ENCODE measurements at regions not wholly inside any gene's neighbourhood (a gene's known extent, or its start where the extent isn't known, plus 50 kb on each side); places are given as distances from the start of the nearest gene placed in this dataset.
"Not testable (repeated sequence)": the region's sequence is repeated elsewhere in the genome, so short reads cannot be mapped to it uniquely, and the experiment has no call there.

GRCh38 chr1:221548942-221549341 lies 192.9 kb downstream of the DUSP10 start:
- no peak overlapping the region for H3K27ac Mint-ChIP-seq
- H3K27ac ChIP-seq (ENCODE audit: low read depth, low read length): no peak overlapping the region
- H3K36me3 ChIP-seq (ENCODE audit: control insufficient read depth, insufficient read depth, low read length): no peaks in the 10 kb centered on the region
- H3K4me3 Mint-ChIP-seq: no peak overlapping the region
- DNase-seq: no peak
- no peaks in the 10 kb centered on the region for H3K4me1 Mint-ChIP-seq
- H3K4me1 ChIP-seq (ENCODE audit: control insufficient read depth, insufficient read depth, low read length): no peaks in the 10 kb centered on the region
- H3K36me3 Mint-ChIP-seq (ENCODE audit: low read depth): peaks cover 2% of the 10 kb centered on the region
- no peak overlapping the region for H3K4me3 ChIP-seq (ENCODE audit: low read length)
- no peaks in the 10 kb centered on the region for H3K9me3 ChIP-seq (ENCODE audit: control insufficient read depth, low read length)
- WGBS, 2 experiments (ENCODE audit: insufficient coverage in 1 of 2, insufficient read length in 1 of 2): 91 to 92% methylated on average over 6 of the region's 6 CpGs
- H3K9me3 Mint-ChIP-seq: no peaks in the 10 kb centered on the region
- H3K9ac ChIP-seq (ENCODE audit: extremely low read depth, low read length, poor library complexity, severe bottlenecking): no peak overlapping the region
- no peaks in the 10 kb centered on the region for H3K27me3 ChIP-seq (ENCODE audit: control insufficient read depth, insufficient read depth, low read length, poor library complexity, severe bottlenecking)
- TF ChIP-seq CTCF (conservative IDR thresholded peaks at IDR 0.05): no peak
- no peaks in the 10 kb centered on the region for H3K27me3 Mint-ChIP-seq (ENCODE audit: insufficient read depth)

- no peaks in the 10 kb centered on the region for H3K4me1 Mint-ChIP-seq
- DNase-seq: no peak
- Histone ChIP-seq H3K9me3 (ENCODE audit: control insufficient read depth, low read length) (no peaks in the 10 kb centered on the region), H3K4me3 (ENCODE audit: low read length) (no peak overlapping the region), H3K4me1 (ENCODE audit: control insufficient read depth, insufficient read depth, low read length) (no peaks in the 10 kb centered on the region), H3K9ac (ENCODE audit: extremely low read depth, low read length, poor library complexity, severe bottlenecking) (no peak overlapping the region), H3K27me3 (ENCODE audit: control insufficient read depth, insufficient read depth, low read length, poor library complexity, severe bottlenecking) (no peaks in the 10 kb centered on the region), H3K27ac (ENCODE audit: low read depth, low read length) (no peak overlapping the region), H3K36me3 (ENCODE audit: control insufficient read depth, insufficient read depth, low read length) (no peaks in the 10 kb centered on the region)
- no peak overlapping the region for H3K27ac Mint-ChIP-seq
- H3K4me3 Mint-ChIP-seq: no peak overlapping the region
- peaks cover 2% of the 10 kb centered on the region for H3K36me3 Mint-ChIP-seq (ENCODE audit: low read depth)
- TF ChIP-seq CTCF (conservative IDR thresholded peaks at IDR 0.05): no peak
- no peaks in the 10 kb centered on the region for H3K27me3 Mint-ChIP-seq (ENCODE audit: insufficient read depth)
- H3K9me3 Mint-ChIP-seq: no peaks in the 10 kb centered on the region
Observed at GRCh38 chr1:221549815-221550214, 192.1 kb downstream of the DUSP10 start.

GRCh38 chr1:221552792-221553191 lies 189.1 kb downstream of the DUSP10 start:
- not testable (repeated sequence) for H3K36me3 ChIP-seq (ENCODE audit: control insufficient read depth, insufficient read depth, low read length); H3K9ac ChIP-seq (ENCODE audit: extremely low read depth, low read length, poor library complexity, severe bottlenecking); H3K4me1 Mint-ChIP-seq; H3K9me3 ChIP-seq (ENCODE audit: control insufficient read depth, low read length); H3K36me3 Mint-ChIP-seq (ENCODE audit: low read depth); H3K4me3 Mint-ChIP-seq; H3K27ac Mint-ChIP-seq; H3K4me3 ChIP-seq (ENCODE audit: low read length); H3K4me1 ChIP-seq (ENCODE audit: control insufficient read depth, insufficient read depth, low read length); DNase-seq; H3K27me3 Mint-ChIP-seq (ENCODE audit: insufficient read depth); H3K9me3 Mint-ChIP-seq; H3K27ac ChIP-seq (ENCODE audit: low read depth, low read length); H3K27me3 ChIP-seq (ENCODE audit: control insufficient read depth, insufficient read depth, low read length, poor library complexity, severe bottlenecking)
- WGBS, 2 experiments (ENCODE audit: insufficient coverage in 1 of 2, insufficient read length in 1 of 2): 91 to 96% methylated on average over 8 of the region's 8 CpGs

- Mint-ChIP-seq H3K4me1 (no peaks in the 10 kb centered on the region), H3K27ac (no peak overlapping the region), H3K36me3 (ENCODE audit: low read depth) (no peaks in the 10 kb centered on the region), H3K9me3 (no peaks in the 10 kb centered on the region), H3K27me3 (ENCODE audit: insufficient read depth) (no peaks in the 10 kb centered on the region), H3K4me3 (no peak overlapping the region)
- TF ChIP-seq CTCF (conservative IDR thresholded peaks at IDR 0.05): no peak
- Histone ChIP-seq H3K4me3 (ENCODE audit: low read length) (no peak overlapping the region), H3K36me3 (ENCODE audit: control insufficient read depth, insufficient read depth, low read length) (no peaks in the 10 kb centered on the region), H3K9ac (ENCODE audit: extremely low read depth, low read length, poor library complexity, severe bottlenecking) (no peak overlapping the region), H3K9me3 (ENCODE audit: control insufficient read depth, low read length) (no peaks in the 10 kb centered on the region), H3K27me3 (ENCODE audit: control insufficient read depth, insufficient read depth, low read length, poor library complexity, severe bottlenecking) (no peaks in the 10 kb centered on the region), H3K4me1 (ENCODE audit: control insufficient read depth, insufficient read depth, low read length) (no peaks in the 10 kb centered on the region), H3K27ac (ENCODE audit: low read depth, low read length) (no peak overlapping the region)
- no peak for DNase-seq
- WGBS, 2 experiments (ENCODE audit: insufficient coverage in 1 of 2, insufficient read length in 1 of 2): 86 to 92% methylated on average over 5 to 10 of the region's 10 CpGs
Observed at GRCh38 chr1:221555689-221556433, 186.0 kb downstream of the DUSP10 start.
